ENCODE measurements at regions not wholly inside any gene's neighbourhood (a gene's known extent, or its start where the extent isn't known, plus 50 kb on each side); places are given as distances from the start of the nearest gene placed in this dataset.

GRCh38 chr3:24929521-24929920 is 434.9 kb upstream of the THRB start:
- TF ChIP-seq, protein P1, sequence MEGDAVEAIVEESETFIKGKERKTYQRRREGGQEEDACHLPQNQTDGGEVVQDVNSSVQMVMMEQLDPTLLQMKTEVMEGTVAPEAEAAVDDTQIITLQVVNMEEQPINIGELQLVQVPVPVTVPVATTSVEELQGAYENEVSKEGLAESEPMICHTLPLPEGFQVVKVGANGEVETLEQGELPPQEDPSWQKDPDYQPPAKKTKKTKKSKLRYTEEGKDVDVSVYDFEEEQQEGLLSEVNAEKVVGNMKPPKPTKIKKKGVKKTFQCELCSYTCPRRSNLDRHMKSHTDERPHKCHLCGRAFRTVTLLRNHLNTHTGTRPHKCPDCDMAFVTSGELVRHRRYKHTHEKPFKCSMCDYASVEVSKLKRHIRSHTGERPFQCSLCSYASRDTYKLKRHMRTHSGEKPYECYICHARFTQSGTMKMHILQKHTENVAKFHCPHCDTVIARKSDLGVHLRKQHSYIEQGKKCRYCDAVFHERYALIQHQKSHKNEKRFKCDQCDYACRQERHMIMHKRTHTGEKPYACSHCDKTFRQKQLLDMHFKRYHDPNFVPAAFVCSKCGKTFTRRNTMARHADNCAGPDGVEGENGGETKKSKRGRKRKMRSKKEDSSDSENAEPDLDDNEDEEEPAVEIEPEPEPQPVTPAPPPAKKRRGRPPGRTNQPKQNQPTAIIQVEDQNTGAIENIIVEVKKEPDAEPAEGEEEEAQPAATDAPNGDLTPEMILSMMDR (conservative IDR thresholded peaks at IDR 0.05): no peak
- TF ChIP-seq ZFX (IDR thresholded peaks at IDR 0.05): no peak

Data from C4-2B (cell line).